K562 (cell line): ENCODE measurements at regions not wholly inside any gene's neighbourhood (a gene's known extent, or its start where the extent isn't known, plus 50 kb on each side); places are given as distances from the start of the nearest gene placed in this dataset.

Source experiments
- ATAC-seq: fragments of 200-7000 bp; cut with Tn5 transposase; 3 replicates; pipeline ENCODE4 v1.9.1; 2020; ENCODE audit warnings: moderate library complexity
- BruUV-seq: library from RNA; stranded (reverse); fragments of 400-500 nt; replicated peaks from 2 replicates; lab custom pipeline; 2021; lab: Mats Ljungman, UMichigan
- CTCF ChIA-PET: fragments of 300-600 bp; formaldehyde crosslinking; extraction: SDS; loops from one replicate; lab custom pipeline; 2021; ENCODE audit warnings: low intra/inter-chr PET ratio; lab: Yijun Ruan, JAX
- POLR2A ChIA-PET: fragments of 300-600, 350-650 bp; sonication (Branson Sonifier 250); formaldehyde crosslinking; extraction: SDS; loops from one replicate; lab custom pipeline; 2021; ENCODE audit warnings: antibody characterized with exemption, inconsistent platforms; lab: Yijun Ruan, JAX
- DNase-seq, 4 experiments: peaks; one replicate each; pipeline versions ENCODE4 v3.0.0 to v3.0.0-alpha.2; 2011 to 2018; ENCODE audit warnings: low spot score in 3 of 4, mixed read lengths in 3 of 4; ENCODE audit errors: extremely low read depth in 1 of 4
- FAIRE-seq: peaks from 2 replicates; lab custom pipeline; 2011; peaks lifted over from hg19 to GRCh38; lab: Jason Lieb, UNC
- H2AFZ ChIP-seq: 2 replicates; pipeline ENCODE4 v1.6.0; 2011; ENCODE audit warnings: low read depth, low read length, control low read depth, inconsistent platforms
- H3K27ac ChIP-seq: fragments of 200-600 bp; 3 replicates; pipeline ENCODE4 v1.8.0; 2011; ENCODE audit warnings: low read depth, mild to moderate bottlenecking, control low read depth, inconsistent platforms, low read length, moderate library complexity, mixed read lengths; ENCODE audit errors: extremely low read depth
- H3K27me3 ChIP-seq, 2 experiments: fragments of 300-600 bp in 1 of 2; 2 replicates in 1 of 2; 3 replicates in 1 of 2; pipeline versions ENCODE4 v1.6.0 to v1.8.0; 2011; ENCODE audit warnings: inconsistent platforms in 2 of 2, low read length in 2 of 2, mild to moderate bottlenecking in 1 of 2, mixed read lengths in 1 of 2, moderate library complexity in 1 of 2; ENCODE audit not compliant: control insufficient read depth in 2 of 2, insufficient read depth in 2 of 2
- H3K36me3 ChIP-seq: fragments of 300-600 bp; 3 replicates; pipeline ENCODE4 v1.8.0; 2011; ENCODE audit warnings: mild to moderate bottlenecking, low read length, inconsistent platforms; ENCODE audit not compliant: control insufficient read depth, insufficient read depth
- H3K4me1 ChIP-seq, 2 experiments: fragments of 200-600 bp in 1 of 2; replicated peaks in 1 of 2; 2 replicates in 1 of 2; 3 replicates in 1 of 2; pipeline versions ENCODE4 v1.5.1 to v1.8.0; 2011; ENCODE audit warnings: inconsistent platforms in 2 of 2, low read length in 2 of 2, mild to moderate bottlenecking in 1 of 2, mixed read lengths in 1 of 2, moderate library complexity in 1 of 2; ENCODE audit not compliant: control insufficient read depth in 2 of 2, insufficient read depth in 2 of 2
- H3K4me2 ChIP-seq: 2 replicates; pipeline ENCODE4 v1.6.1; 2011; ENCODE audit warnings: low read length, control low read depth, inconsistent platforms, mixed read lengths; ENCODE audit not compliant: insufficient read depth
- H3K4me3 ChIP-seq: fragments of 200-600 bp; sonication (generic), shearing (Covaris generic); 2 replicates; pipeline ENCODE4 v1.5.1; 2016; ENCODE audit warnings: control low read depth, inconsistent platforms
- H3K79me2 ChIP-seq: fragments of 200-600 bp; 3 replicates; pipeline ENCODE4 v1.8.0; 2011; ENCODE audit warnings: low read length, inconsistent platforms; ENCODE audit not compliant: control insufficient read depth, insufficient read depth
- H3K9ac ChIP-seq, 2 experiments: 2 replicates each; pipeline versions ENCODE4 v1.6.0 to v1.6.1; 2011; ENCODE audit warnings: low read depth in 2 of 2, low read length in 2 of 2, control low read depth in 1 of 2, inconsistent platforms in 1 of 2, mild to moderate bottlenecking in 1 of 2, mixed read lengths in 1 of 2; ENCODE audit not compliant: insufficient read depth in 1 of 2
- H3K9me1 ChIP-seq: one replicate; pipeline ENCODE4 v1.6.0; 2011; ENCODE audit warnings: inconsistent platforms, mild to moderate bottlenecking, low read length, moderate library complexity; ENCODE audit not compliant: control insufficient read depth, insufficient read depth
- H3K9me3 ChIP-seq: replicated peaks from 2 replicates; pipeline ENCODE4 v1.5.1; 2011; ENCODE audit warnings: low read depth, low read length, inconsistent platforms; ENCODE audit not compliant: control insufficient read depth, insufficient read depth
- H4K20me1 ChIP-seq: replicated peaks from 2 replicates; pipeline ENCODE4 v1.6.1; 2011; ENCODE audit warnings: low read length, inconsistent platforms, mixed read lengths; ENCODE audit not compliant: control insufficient read depth, insufficient read depth
- ZBTB11 ChIP-seq, 3 experiments: fragments of 200-800 bp in 1 of 3; fragments of 250-450 bp in 1 of 3; fragments of 450-650 bp in 1 of 3; sonication (Bioruptor Pico) in 1 of 3; sonication (Bioruptor generic) in 1 of 3; formaldehyde crosslinking in 1 of 3; IDR thresholded peaks; 2 replicates each; pipeline versions ENCODE4 v1.6.1 to v1.8.0; 2016 to 2022; ENCODE audit warnings: mild to moderate bottlenecking in 2 of 3, missing genetic modification characterization in 2 of 3, missing compliant biosample characterization in 1 of 3, moderate library complexity in 1 of 3
- ZNF609 ChIP-seq: sonication (generic); formaldehyde crosslinking; IDR thresholded peaks from 2 replicates; pipeline ENCODE4 v1.8.1; 2023; ENCODE audit warnings: missing genetic modification reagents, mild to moderate bottlenecking, borderline replicate concordance
- WGBS: fragments of 100-300 bp; shearing (Covaris generic); methylation state at CpG from one replicate; pipeline ENCODE4 v1.1.6; 2016; ENCODE audit warnings: low coverage, mixed read lengths; ENCODE audit not compliant: insufficient coverage; ENCODE audit errors: missing lambda C conversion rate; 5-methylcytosine and 5-hydroxymethylcytosine counted together
- in situ Hi-C: fragments of 300-500 bp; cut with MboI; formaldehyde crosslinking; loops from 4 replicates; pipeline ENCODE4 v1.15.0; 2018; ENCODE audit warnings: inconsistent platforms, mixed read lengths
- intact Hi-C: fragments of 100-400 bp; cut with micrococcal nuclease; formaldehyde crosslinking; loops from 2 replicates; pipeline ENCODE4 v1.14.2; 2022

GRCh38 chr20:48019496-48019895, 234.2 kb upstream of the SULF2 start:
- Histone ChIP-seq H3K4me2 (no peak overlapping the region), H3K27me3 (no peaks in the 10 kb centered on the region; a peak in 1 of 5 replicates), H3K4me1 (no peaks in the 10 kb centered on the region), H3K9me1 (no peaks in the 10 kb centered on the region), H3K36me3 (no peaks in the 10 kb centered on the region), H3K4me3 (no peak overlapping the region), H4K20me1 (no peaks in the 10 kb centered on the region), H3K27ac (no peak overlapping the region), H3K9me3 (no peaks in the 10 kb centered on the region), H3K79me2 (no peaks in the 10 kb centered on the region), H3K9ac (no peak overlapping the region), H2AFZ (no peak overlapping the region)
- 0 out of 6 replicates have a peak, but pooled peaks of 1 of the 3 experiments have one; percentile 52 for TF ChIP-seq ZBTB11 (CRISPR knock-in tag; IDR thresholded peaks at IDR 0.05)
- no peak for TF ChIP-seq ZNF609 (CRISPR knock-in tag)
- ChIA-PET POLR2A (interaction anchor here (0.6 kb wide), 1 partner anchor 285 kb away, joined by 3 read pairs; no protein-coding TSS in a partner anchor), CTCF (no interaction called here)
- ATAC-seq (no peak), DNase-seq (no peak), FAIRE-seq (no peak)
- WGBS: 0% methylated on average over 4 of the region's 4 CpGs
- in situ Hi-C loops: no loop called here
- intact Hi-C loops: no loop called here
- BruUV-seq: no TSS peak
